Liver (tissue), 8 donors: ENCODE measurements at regions not wholly inside any gene's neighbourhood (a gene's known extent, or its start where the extent isn't known, plus 50 kb on each side); places are given as distances from the start of the nearest gene placed in this dataset.

Source experiments
- DNase-seq: peaks from one replicate; pipeline ENCODE4 v3.0.0-alpha.2; 2017; ENCODE audit warnings: low spot score
- H3K27ac ChIP-seq, 2 donors: one replicate each; pipeline ENCODE4 v1.7.0; 2013; ENCODE audit warnings: inconsistent platforms in 2 of 2, low read length in 2 of 2, control low read depth in 1 of 2, low read depth in 1 of 2, mild to moderate bottlenecking in 1 of 2
- H3K27me3 ChIP-seq, 4 donors: one replicate each; pipeline versions ENCODE4 v1.6.1 to v1.7.0; 2013; ENCODE audit warnings: low read length in 3 of 4, inconsistent platforms in 1 of 4, mild to moderate bottlenecking in 1 of 4, moderate library complexity in 1 of 4; ENCODE audit not compliant: control insufficient read depth in 4 of 4, insufficient read depth in 4 of 4
- H3K36me3 ChIP-seq, 4 donors: one replicate each; pipeline versions ENCODE4 v1.6.1 to v1.7.0; 2013; ENCODE audit warnings: low read length in 3 of 4, mild to moderate bottlenecking in 3 of 4, low read depth in 1 of 4, moderate library complexity in 1 of 4; ENCODE audit not compliant: control insufficient read depth in 4 of 4, insufficient read depth in 3 of 4
- H3K4me1 ChIP-seq, 4 donors: one replicate each; pipeline versions ENCODE4 v1.6.1 to v1.7.0; 2013; ENCODE audit warnings: low read length in 3 of 4, mild to moderate bottlenecking in 3 of 4, moderate library complexity in 1 of 4; ENCODE audit not compliant: control insufficient read depth in 4 of 4, insufficient read depth in 4 of 4
- H3K4me3 ChIP-seq, 3 donors: one replicate each; pipeline versions ENCODE4 v1.6.1 to v1.7.0; 2013; ENCODE audit warnings: low read length in 3 of 3, control low read depth in 1 of 3, low read depth in 1 of 3, mild to moderate bottlenecking in 1 of 3
- H3K9ac ChIP-seq, 2 donors: one replicate each; pipeline ENCODE4 v1.7.0; 2013; ENCODE audit warnings: low read length in 2 of 2, mild to moderate bottlenecking in 2 of 2, moderate library complexity in 2 of 2, control low read depth in 1 of 2, low read depth in 1 of 2
- H3K9me3 ChIP-seq, 4 donors: one replicate each; pipeline versions ENCODE4 v1.6.1 to v1.7.0; 2013; ENCODE audit warnings: low read length in 3 of 4; ENCODE audit not compliant: control insufficient read depth in 4 of 4
- EGR1 ChIP-seq, 2 donors: IDR thresholded peaks; 2 replicates each; pipeline ENCODE4 v1.6.1; 2016 to 2018; ENCODE audit warnings: antibody characterized with exemption in 2 of 2, low read depth in 2 of 2
- FOXA1 ChIP-seq: IDR thresholded peaks from 2 replicates; pipeline ENCODE4 v1.6.1; 2016; ENCODE audit warnings: antibody characterized with exemption
- FOXA2 ChIP-seq: IDR thresholded peaks from 2 replicates; pipeline ENCODE4 v1.6.1; 2016; ENCODE audit warnings: antibody characterized with exemption
- GABPA ChIP-seq, 2 donors: IDR thresholded peaks in 1 of 2; conservative IDR thresholded peaks in 1 of 2; 2 replicates each; pipeline ENCODE4 v1.6.1; 2016; ENCODE audit warnings: antibody characterized with exemption in 2 of 2, mild to moderate bottlenecking in 1 of 2, moderate library complexity in 1 of 2
- HNF4A ChIP-seq, 2 donors: conservative IDR thresholded peaks; 2 replicates each; pipeline ENCODE4 v1.6.1; 2016; ENCODE audit warnings: antibody characterized with exemption in 2 of 2, mild to moderate bottlenecking in 2 of 2
- HNF4G ChIP-seq: IDR thresholded peaks from 2 replicates; pipeline ENCODE4 v1.6.1; 2016; ENCODE audit warnings: antibody characterized with exemption
- NR2F2 ChIP-seq: IDR thresholded peaks from 2 replicates; pipeline ENCODE4 v1.6.1; 2016; ENCODE audit warnings: antibody characterized with exemption
- RAD21 ChIP-seq, 2 donors: IDR thresholded peaks; 2 replicates each; pipeline ENCODE4 v1.6.1; 2016; ENCODE audit warnings: antibody characterized with exemption in 2 of 2, mild to moderate bottlenecking in 2 of 2
- SP1 ChIP-seq: IDR thresholded peaks from 2 replicates; pipeline ENCODE4 v1.6.1; 2018; ENCODE audit warnings: antibody characterized with exemption, mild to moderate bottlenecking
- TAF1 ChIP-seq: conservative IDR thresholded peaks from 2 replicates; pipeline ENCODE4 v1.6.1; 2016; ENCODE audit warnings: antibody characterized with exemption, mild to moderate bottlenecking
- YY1 ChIP-seq: IDR thresholded peaks from 2 replicates; pipeline ENCODE4 v1.6.1; 2016; ENCODE audit warnings: antibody characterized with exemption, mild to moderate bottlenecking
- WGBS: extraction: QIAGEN DNeasy Blood & Tissue Kit; methylation state at CpG from one replicate; pipeline ENCODE4 v1.1.7; 2013; 5-methylcytosine and 5-hydroxymethylcytosine counted together
- TF ChIP-seq, protein P1 (sequence below): IDR thresholded peaks from 2 replicates; pipeline ENCODE4 v1.6.1; 2016; ENCODE audit warnings: antibody characterized with exemption
- TF ChIP-seq, protein P2 (sequence below): IDR thresholded peaks from 2 replicates; pipeline ENCODE4 v1.6.1; 2016; ENCODE audit warnings: antibody characterized with exemption
- TF ChIP-seq, protein P3 (sequence below): fragments of 150-350 bp; IDR thresholded peaks from 2 replicates; pipeline ENCODE4 v1.5.1; 2017; ENCODE audit warnings: improper control_type of control experiment, low read depth, low read length; ENCODE audit not compliant: missing input control
- TF ChIP-seq, protein P4 (sequence below): IDR thresholded peaks from 2 replicates; pipeline ENCODE4 v1.6.1; 2016; ENCODE audit warnings: antibody characterized with exemption
- donor health status: healthy.
- donor health status: healthy.
- donor health status: healthy.
- donor health status: healthy.
- donor health status: healthy.

DNA sequence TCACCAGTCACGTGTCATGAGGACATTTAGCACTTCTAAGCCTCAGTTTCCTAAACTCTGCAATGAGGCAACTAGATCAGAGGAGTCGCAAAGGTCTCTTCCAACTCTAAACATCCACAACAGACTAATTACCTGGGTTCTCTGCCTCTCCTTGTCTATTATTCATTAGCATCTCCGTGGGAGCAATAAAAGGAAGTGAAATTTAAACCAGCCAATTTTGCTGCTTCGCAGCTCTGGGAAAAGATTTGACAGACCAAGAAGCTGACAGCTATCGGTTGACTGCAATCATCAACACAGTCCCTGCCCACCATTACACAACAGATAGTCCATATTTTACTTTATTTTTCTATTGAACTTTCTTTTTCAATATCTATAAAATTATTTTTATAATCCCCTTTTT lies 308.9 kb downstream of the NR2F1-AS1 start:
- no peak overlapping the region for H3K27ac ChIP-seq
- no peak overlapping the region for H3K9ac ChIP-seq
- no peak for DNase-seq
- peaks cover 0 to 3% (median 0%) of the 10 kb centered on the region in 4 donors for H3K9me3 ChIP-seq
- no peaks in the 10 kb centered on the region for H3K4me1 ChIP-seq
- WGBS = 73% methylated on average over 5 of the region's 5 CpGs
- H3K36me3 ChIP-seq = no peaks in the 10 kb centered on the region
- no peak overlapping the region for H3K4me3 ChIP-seq
- TF ChIP-seq, protein P1, sequence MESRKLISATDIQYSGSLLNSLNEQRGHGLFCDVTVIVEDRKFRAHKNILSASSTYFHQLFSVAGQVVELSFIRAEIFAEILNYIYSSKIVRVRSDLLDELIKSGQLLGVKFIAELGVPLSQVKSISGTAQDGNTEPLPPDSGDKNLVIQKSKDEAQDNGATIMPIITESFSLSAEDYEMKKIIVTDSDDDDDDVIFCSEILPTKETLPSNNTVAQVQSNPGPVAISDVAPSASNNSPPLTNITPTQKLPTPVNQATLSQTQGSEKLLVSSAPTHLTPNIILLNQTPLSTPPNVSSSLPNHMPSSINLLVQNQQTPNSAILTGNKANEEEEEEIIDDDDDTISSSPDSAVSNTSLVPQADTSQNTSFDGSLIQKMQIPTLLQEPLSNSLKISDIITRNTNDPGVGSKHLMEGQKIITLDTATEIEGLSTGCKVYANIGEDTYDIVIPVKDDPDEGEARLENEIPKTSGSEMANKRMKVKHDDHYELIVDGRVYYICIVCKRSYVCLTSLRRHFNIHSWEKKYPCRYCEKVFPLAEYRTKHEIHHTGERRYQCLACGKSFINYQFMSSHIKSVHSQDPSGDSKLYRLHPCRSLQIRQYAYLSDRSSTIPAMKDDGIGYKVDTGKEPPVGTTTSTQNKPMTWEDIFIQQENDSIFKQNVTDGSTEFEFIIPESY = no peak
- TF ChIP-seq, protein P2, sequence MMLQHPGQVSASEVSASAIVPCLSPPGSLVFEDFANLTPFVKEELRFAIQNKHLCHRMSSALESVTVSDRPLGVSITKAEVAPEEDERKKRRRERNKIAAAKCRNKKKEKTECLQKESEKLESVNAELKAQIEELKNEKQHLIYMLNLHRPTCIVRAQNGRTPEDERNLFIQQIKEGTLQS = no peak
- no peaks in the 10 kb centered on the region for H3K27me3 ChIP-seq

DNA sequence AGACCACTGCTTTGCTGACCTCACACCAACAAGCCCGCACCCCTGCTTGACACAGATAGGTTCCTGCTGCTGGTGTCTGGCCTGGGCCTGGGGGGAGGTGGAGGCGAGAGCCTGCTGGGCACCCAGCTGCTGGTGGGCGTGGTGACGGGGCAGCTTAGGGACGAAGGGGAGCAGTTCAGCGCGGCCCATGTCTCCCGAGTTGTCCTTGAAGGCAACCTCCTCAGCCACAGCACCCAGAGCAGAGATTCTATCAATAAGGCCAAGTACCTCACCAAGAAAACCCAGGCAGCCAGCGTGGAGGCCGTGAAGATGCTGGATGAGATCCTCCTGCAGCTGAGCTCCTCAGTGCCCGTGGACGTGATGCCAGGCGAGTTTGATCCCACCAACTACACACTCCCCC lies 313.3 kb downstream of the NR2F1-AS1 start:
- no peak for DNase-seq
- Histone ChIP-seq H3K4me3 (no peak overlapping the region), H3K9ac (no peak overlapping the region), H3K36me3 (no peaks in the 10 kb centered on the region), H3K27me3 (no peaks in the 10 kb centered on the region), H3K9me3 (peaks cover 0 to 3% (median 0%) of the 10 kb centered on the region in 4 donors), H3K4me1 (no peaks in the 10 kb centered on the region), H3K27ac (no peak overlapping the region)
- TF ChIP-seq, protein P3, sequence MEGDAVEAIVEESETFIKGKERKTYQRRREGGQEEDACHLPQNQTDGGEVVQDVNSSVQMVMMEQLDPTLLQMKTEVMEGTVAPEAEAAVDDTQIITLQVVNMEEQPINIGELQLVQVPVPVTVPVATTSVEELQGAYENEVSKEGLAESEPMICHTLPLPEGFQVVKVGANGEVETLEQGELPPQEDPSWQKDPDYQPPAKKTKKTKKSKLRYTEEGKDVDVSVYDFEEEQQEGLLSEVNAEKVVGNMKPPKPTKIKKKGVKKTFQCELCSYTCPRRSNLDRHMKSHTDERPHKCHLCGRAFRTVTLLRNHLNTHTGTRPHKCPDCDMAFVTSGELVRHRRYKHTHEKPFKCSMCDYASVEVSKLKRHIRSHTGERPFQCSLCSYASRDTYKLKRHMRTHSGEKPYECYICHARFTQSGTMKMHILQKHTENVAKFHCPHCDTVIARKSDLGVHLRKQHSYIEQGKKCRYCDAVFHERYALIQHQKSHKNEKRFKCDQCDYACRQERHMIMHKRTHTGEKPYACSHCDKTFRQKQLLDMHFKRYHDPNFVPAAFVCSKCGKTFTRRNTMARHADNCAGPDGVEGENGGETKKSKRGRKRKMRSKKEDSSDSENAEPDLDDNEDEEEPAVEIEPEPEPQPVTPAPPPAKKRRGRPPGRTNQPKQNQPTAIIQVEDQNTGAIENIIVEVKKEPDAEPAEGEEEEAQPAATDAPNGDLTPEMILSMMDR = no peak
- TF ChIP-seq, protein P2 = no peak
- TF ChIP-seq SP1 = no peak
- no peak for TF ChIP-seq FOXA1
- 91% methylated on average over 13 of the region's 13 CpGs for WGBS

DNA sequence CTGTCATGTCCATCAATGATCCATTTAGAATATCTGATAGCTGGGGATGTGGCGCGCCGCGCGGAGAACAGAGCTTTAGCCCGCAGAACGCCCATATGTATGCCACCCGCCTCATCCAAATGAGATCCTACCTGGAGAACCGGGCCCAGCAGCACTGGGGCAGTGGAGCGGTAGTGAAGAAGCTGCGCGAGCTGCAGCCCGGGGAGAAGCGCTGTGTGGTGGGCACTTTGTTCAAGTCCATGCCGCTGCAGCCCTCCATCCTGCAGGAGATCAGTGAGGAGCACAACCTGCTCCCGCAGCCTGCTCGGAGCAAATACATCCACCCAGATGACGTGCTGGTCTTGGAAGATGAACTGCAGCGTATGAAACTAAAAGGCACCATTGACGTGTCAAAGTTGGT lies 313.7 kb downstream of the NR2F1-AS1 start:
- H3K4me1 ChIP-seq = no peaks in the 10 kb centered on the region
- no peaks in the 10 kb centered on the region for H3K36me3 ChIP-seq
- H3K9ac ChIP-seq = no peak overlapping the region
- no peaks in the 10 kb centered on the region for H3K27me3 ChIP-seq
- no peak for TF ChIP-seq HNF4G
- TF ChIP-seq, protein P2 = no peak
- TF ChIP-seq HNF4A (conservative IDR thresholded peaks at IDR 0.05) = no peak
- TF ChIP-seq YY1 = no peak
- no peak for TF ChIP-seq FOXA2
- no peak for TF ChIP-seq EGR1 (IDR thresholded peaks at IDR 0.05; ENCODE audit: low read depth in 2 of 2)
- TF ChIP-seq NR2F2 = no peak
- TF ChIP-seq TAF1 = no peak
- TF ChIP-seq, protein P4, sequence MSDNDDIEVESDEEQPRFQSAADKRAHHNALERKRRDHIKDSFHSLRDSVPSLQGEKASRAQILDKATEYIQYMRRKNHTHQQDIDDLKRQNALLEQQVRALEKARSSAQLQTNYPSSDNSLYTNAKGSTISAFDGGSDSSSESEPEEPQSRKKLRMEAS = no peak
- TF ChIP-seq, protein P3 = no peak
- no peak for TF ChIP-seq FOXA1
- no peak for TF ChIP-seq RAD21 (IDR thresholded peaks at IDR 0.05)
- no peak for TF ChIP-seq GABPA (IDR thresholded peaks at IDR 0.05 in 1 of 2, conservative IDR thresholded peaks at IDR 0.05 in 1 of 2)
- DNase-seq = no peak
- 96% methylated on average over 20 of the region's 20 CpGs for WGBS
- H3K27ac ChIP-seq = no peak overlapping the region
- H3K9me3 ChIP-seq = peaks cover 0 to 3% (median 0%) of the 10 kb centered on the region in 4 donors
- H3K4me3 ChIP-seq = no peak overlapping the region
